Hepatocyte (in vitro differentiated cells): ENCODE measurements at regions not wholly inside any gene's neighbourhood (a gene's known extent, or its start where the extent isn't known, plus 50 kb on each side); places are given as distances from the start of the nearest gene placed in this dataset.

Source experiments
- CTCF ChIP-seq: fragments of 200-600 bp; sonication (generic); IDR thresholded peaks from 2 replicates; pipeline ENCODE4 v1.5.1; 2016; ENCODE audit warnings: antibody characterized with exemption, mild to moderate bottlenecking; ENCODE audit not compliant: poor library complexity
- EZH2phosphoT487 ChIP-seq: fragments of 200-600 bp; sonication (generic); IDR thresholded peaks from one replicate; pipeline ENCODE4 v1.6.1; 2018; ENCODE audit warnings: antibody characterized with exemption, mild to moderate bottlenecking, low read depth, moderate library complexity; ENCODE audit not compliant: unreplicated experiment, severe bottlenecking

DNA sequence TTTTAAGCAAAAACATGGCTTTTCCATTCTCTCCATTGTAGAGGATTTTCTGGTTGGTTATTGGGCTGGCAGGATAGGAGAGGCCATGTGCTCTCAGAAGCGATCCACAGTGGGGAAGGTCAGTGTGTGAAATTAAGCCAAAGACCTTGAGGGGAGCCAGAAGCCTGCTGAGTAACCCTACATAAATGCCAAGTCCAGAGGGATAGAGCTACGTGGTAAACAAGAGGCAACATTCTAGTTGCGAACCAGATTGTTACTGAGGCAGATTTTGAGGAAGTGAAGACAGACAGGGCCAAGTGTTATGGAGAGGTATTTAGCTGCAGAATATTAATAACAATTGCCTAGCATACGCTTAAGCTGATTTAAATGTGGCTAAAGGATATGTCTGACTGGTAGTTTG, 592.8 kb upstream of the GBE1 start:
- no peak for TF ChIP-seq CTCF
- TF ChIP-seq EZH2phosphoT487, result no peak
